Fibroblast of skin of right biceps (primary cell): ENCODE measurements at regions not wholly inside any gene's neighbourhood (a gene's known extent, or its start where the extent isn't known, plus 50 kb on each side); places are given as distances from the start of the nearest gene placed in this dataset.

Source experiments
- DNase-seq: peaks from one replicate; pipeline ENCODE4 v3.0.0-alpha.2; 2013

- no peak for DNase-seq
Measured at GRCh38 chr7:1380821-1381580, 78.3 kb downstream of the MICALL2 start.

- no peak for DNase-seq
Measured at GRCh38 chr7:1382553-1383397, 76.5 kb downstream of the MICALL2 start.

- DNase-seq = no peak
Measured at GRCh38 chr7:1383398-1384112, 75.7 kb downstream of the MICALL2 start.

- no peak for DNase-seq
Measured at GRCh38 chr7:1384113-1384415, 75.2 kb downstream of the MICALL2 start.
